Astrocyte of the cerebellum (primary cell): ENCODE measurements at regions not wholly inside any gene's neighbourhood (a gene's known extent, or its start where the extent isn't known, plus 50 kb on each side); places are given as distances from the start of the nearest gene placed in this dataset.

Source experiments
- DNase-seq: peaks from one replicate; pipeline ENCODE4 v3.0.0-alpha.2; 2011; ENCODE audit warnings: low read depth
- H3K4me3 ChIP-seq: 2 replicates; pipeline ENCODE4 v1.5.1; 2011; ENCODE audit warnings: mild to moderate bottlenecking, low read depth, low read length, moderate library complexity
- CTCF ChIP-seq: IDR thresholded peaks from 2 replicates; pipeline ENCODE4 v1.5.1; 2012; ENCODE audit warnings: low read length, low read depth, moderate library complexity, mild to moderate bottlenecking; ENCODE audit errors: missing control alignments
- in situ Hi-C: cut with HindIII; loops from 2 replicates; pipeline ENCODE4 v1.10.0; 2017; ENCODE audit warnings: low sequenced_read_pairs

- in situ Hi-C loops, result no loop called here
- no peak for TF ChIP-seq CTCF
- H3K4me3 ChIP-seq, result no peak overlapping the region
- DNase-seq, result no peak
Measured at GRCh38 chr11:128234143-128234542, 353.2 kb downstream of the ETS1 start.

DNA sequence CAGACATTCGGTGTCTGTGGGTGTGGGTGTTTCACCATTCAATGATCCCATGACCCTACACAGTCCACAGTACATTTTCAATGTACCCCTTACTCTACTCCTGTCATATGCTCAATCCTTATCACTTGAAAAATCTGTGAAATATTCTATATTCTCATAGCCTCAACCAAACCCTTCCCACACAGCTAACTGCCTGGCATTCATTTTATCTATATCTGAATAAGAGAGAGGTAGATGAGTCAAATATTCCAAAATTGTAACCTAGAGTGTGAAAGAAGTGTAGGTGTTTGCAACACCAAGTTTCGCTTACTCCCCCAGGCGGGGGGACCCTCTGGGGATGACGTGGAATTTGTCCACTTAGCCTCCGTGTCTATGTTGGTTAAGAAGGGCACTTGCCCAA lies 354.8 kb downstream of the ETS1 start:
- in situ Hi-C loops, result no loop called here
- TF ChIP-seq CTCF, result no peak
- H3K4me3 ChIP-seq, result no peak overlapping the region
- no peak for DNase-seq

- in situ Hi-C loops, result no loop called here
- no peak for TF ChIP-seq CTCF
- DNase-seq, result no peak
Measured at GRCh38 chr11:128231845-128232410, 355.4 kb downstream of the ETS1 start.

DNA sequence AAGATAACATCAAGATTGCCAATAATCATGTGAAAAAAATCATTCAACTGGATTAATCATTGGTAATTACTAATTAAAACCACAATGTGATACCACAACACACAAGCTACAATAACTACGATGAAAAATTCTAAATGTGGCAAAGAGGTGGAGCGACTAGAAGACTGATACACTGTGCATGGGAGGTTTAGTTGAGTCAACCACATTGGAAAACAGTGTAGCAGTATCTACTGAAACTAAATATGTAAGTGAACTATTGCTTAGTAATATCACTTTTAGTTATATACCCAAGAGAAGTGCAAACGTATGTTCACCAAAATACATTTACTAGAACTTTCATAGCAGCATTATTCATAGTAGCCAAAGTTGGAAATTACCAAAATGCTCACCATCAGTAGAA lies 359.9 kb downstream of the ETS1 start:
- H3K4me3 ChIP-seq, result no peak overlapping the region
- in situ Hi-C loops, result no loop called here
- DNase-seq, result no peak
- no peak for TF ChIP-seq CTCF

More at GRCh38 chr11:128231845-128232410, 355.4 kb downstream of the ETS1 start:
- H3K4me3 ChIP-seq, result no peak overlapping the region

DNA sequence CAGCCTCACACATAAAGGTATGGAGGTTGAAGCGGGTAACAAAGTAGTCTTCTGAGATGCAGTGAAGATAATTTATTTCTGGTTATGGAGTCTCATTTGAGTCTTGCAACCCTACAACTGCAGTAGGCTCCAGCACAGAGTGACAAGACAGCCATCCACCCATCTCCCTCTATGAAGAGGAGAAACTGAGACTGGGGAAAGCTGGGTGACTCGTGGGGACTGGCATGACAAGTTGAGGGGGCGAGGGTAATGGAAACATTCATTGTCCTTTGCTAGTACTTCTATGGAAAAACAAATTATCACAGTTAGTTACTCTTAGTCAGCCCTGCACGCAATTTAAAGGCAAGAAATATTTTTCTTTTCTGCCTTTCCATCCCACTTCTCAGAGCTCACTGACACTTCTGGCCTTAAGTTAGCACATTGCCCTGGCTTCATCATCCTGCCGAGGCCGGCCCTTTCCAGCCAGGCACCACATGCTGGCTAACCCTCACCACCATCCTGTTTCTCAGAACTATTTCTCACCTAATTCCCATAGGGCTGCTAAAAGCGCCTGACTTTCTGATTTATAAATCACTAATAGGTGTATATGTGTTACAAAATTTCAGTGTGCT lies 361.1 kb downstream of the ETS1 start:
- in situ Hi-C loops, result no loop called here
- no peak for DNase-seq
- no peak overlapping the region for H3K4me3 ChIP-seq
- no peak for TF ChIP-seq CTCF

- in situ Hi-C loops, result no loop called here
- TF ChIP-seq CTCF, result no peak
Measured at GRCh38 chr11:128222245-128222884, 365.0 kb downstream of the ETS1 start.

More at GRCh38 chr11:128222245-128222884, 365.0 kb downstream of the ETS1 start:
- H3K4me3 ChIP-seq, result no peak overlapping the region
- DNase-seq, result no peak
